ENCODE measurements at regions not wholly inside any gene's neighbourhood (a gene's known extent, or its start where the extent isn't known, plus 50 kb on each side); places are given as distances from the start of the nearest gene placed in this dataset.

DNA sequence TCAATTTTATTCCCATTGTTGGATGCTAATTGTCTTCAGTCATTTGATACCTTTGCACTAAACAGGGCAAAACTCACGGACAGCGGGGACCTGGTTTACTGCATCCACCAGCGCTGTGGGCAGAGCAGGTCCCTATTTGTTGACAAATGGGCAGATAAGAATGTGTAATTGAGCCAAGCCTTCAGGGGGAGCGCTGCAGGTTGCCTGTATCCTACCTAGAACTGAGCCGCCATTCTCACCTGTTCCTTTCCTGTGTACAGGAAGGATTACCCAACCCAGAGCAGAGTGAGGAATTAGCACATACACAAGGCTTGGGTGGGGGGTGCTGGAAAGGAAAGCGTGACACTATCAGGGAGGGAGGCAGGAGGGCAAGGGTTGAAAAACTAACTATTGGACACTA is 89.1 kb upstream of the FOXA2 start:
- intact Hi-C loops (cut with micrococcal nuclease): no loop called here

DNA sequence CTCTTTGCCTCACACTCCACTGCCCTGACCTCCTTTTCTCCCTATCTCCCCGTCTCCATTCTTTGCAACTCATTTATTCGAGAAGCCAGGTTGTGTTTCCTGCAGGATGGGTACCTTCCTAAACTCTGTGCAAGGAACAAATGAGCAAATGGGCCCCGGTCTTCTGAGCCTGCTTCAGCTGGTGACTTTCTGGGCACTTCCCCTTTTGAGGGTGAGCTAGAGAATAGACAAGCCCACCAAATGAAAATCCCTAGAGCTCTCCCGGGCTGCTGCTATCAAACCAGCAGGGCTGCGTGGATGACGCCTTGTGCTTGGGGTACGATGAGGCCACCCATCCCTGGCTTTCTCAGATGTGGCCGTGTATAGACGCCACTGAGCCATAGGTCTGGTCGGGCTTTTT is 91.0 kb upstream of the FOXA2 start:
- ChIA-PET CTCF (interaction anchor here (1.0 kb wide), 1 partner anchor 16 kb away, joined by 5 read pairs; no protein-coding TSS in a partner anchor), POLR2A (no interaction called here)
- H3K9me1 ChIP-seq (replicated peaks; ENCODE audit: control insufficient read depth, extremely low read depth, insufficient read depth, low read length): no peaks in the 10 kb centered on the region
- no peak overlapping the region for H3K9ac ChIP-seq (replicated peaks; ENCODE audit: extremely low read depth, insufficient read depth, low read length)
- BruUV-seq (replicated peaks): no TSS peak
- dilution Hi-C loops (cut with MboI; ENCODE audit: extremely low pct_ligation_motif_present, low sequenced_read_pairs) (loop anchor here (25.0 kb wide), 1 partner anchor 338 kb away; no protein-coding TSS in a partner anchor), intact Hi-C loops (cut with micrococcal nuclease) (no loop called here)
- H2AFZ ChIP-seq (ENCODE audit: low read depth, low read length): no peak overlapping the region
- H3K27me3 ChIP-seq (ENCODE audit: control insufficient read depth in 2 of 2, insufficient read depth in 2 of 2, low read length in 2 of 2): peaks cover 3 to 7% of the 10 kb centered on the region in 2 experiments
- H3K4me2 ChIP-seq (ENCODE audit: insufficient read depth, low read length): no peak overlapping the region
- H3K79me2 ChIP-seq (ENCODE audit: control insufficient read depth, insufficient read depth, low read length): no peaks in the 10 kb centered on the region
- H3K36me3 ChIP-seq (ENCODE audit: control insufficient read depth in 2 of 2, extremely low read depth in 1 of 2, insufficient read depth in 2 of 2, low read length in 2 of 2): no peaks in the 10 kb centered on the region
- FAIRE-seq (no peak), DNase-seq (ENCODE audit: low read depth, low spot score) (no peak)
- H3K4me1 ChIP-seq (ENCODE audit: control insufficient read depth, extremely low read depth, insufficient read depth, low read length): no peaks in the 10 kb centered on the region
- TF ChIP-seq GATA2 (IDR thresholded peaks at IDR 0.05; ENCODE audit: insufficient read depth, insufficient read length, low read depth, low read length): no peak
- TF ChIP-seq MAX (IDR thresholded peaks at IDR 0.05; ENCODE audit: insufficient read depth, insufficient read length): no peak
- TF ChIP-seq, protein P1, sequence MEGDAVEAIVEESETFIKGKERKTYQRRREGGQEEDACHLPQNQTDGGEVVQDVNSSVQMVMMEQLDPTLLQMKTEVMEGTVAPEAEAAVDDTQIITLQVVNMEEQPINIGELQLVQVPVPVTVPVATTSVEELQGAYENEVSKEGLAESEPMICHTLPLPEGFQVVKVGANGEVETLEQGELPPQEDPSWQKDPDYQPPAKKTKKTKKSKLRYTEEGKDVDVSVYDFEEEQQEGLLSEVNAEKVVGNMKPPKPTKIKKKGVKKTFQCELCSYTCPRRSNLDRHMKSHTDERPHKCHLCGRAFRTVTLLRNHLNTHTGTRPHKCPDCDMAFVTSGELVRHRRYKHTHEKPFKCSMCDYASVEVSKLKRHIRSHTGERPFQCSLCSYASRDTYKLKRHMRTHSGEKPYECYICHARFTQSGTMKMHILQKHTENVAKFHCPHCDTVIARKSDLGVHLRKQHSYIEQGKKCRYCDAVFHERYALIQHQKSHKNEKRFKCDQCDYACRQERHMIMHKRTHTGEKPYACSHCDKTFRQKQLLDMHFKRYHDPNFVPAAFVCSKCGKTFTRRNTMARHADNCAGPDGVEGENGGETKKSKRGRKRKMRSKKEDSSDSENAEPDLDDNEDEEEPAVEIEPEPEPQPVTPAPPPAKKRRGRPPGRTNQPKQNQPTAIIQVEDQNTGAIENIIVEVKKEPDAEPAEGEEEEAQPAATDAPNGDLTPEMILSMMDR (IDR thresholded peaks at IDR 0.05; ENCODE audit: extremely low read depth in 1 of 2, insufficient read depth in 1 of 2, low read depth in 1 of 2, low read length in 2 of 2): no peak
- TF ChIP-seq POLR2AphosphoS5 (IDR thresholded peaks at IDR 0.05; ENCODE audit: insufficient read depth, low read depth, low read length): no peak
- no peak for TF ChIP-seq MYC (IDR thresholded peaks at IDR 0.05; ENCODE audit: low read depth, low read length)
- TF ChIP-seq EZH2 (IDR thresholded peaks at IDR 0.05; ENCODE audit: borderline replicate concordance, low read depth, low read length, severe bottlenecking): no peak
- no peaks in the 10 kb centered on the region for H4K20me1 ChIP-seq (replicated peaks; ENCODE audit: control insufficient read depth, extremely low read depth, insufficient read depth, low read length)
- H3K4me3 ChIP-seq (replicated peaks in 1 of 3; ENCODE audit: insufficient read depth in 1 of 3, low read depth in 1 of 3, low read length in 3 of 3): no peak overlapping the region
- H3K27ac ChIP-seq (ENCODE audit: insufficient read depth, low read depth, low read length): no peak overlapping the region
- H3K9me3 ChIP-seq (replicated peaks; ENCODE audit: control insufficient read depth, insufficient read depth, low read length): no peaks in the 10 kb centered on the region

More for the DNA sequence above, 89.1 kb upstream of the FOXA2 start:
- no peaks in the 10 kb centered on the region for H3K27me3 ChIP-seq (ENCODE audit: control insufficient read depth in 2 of 2, insufficient read depth in 2 of 2, low read length in 2 of 2)
- no peaks in the 10 kb centered on the region for H4K20me1 ChIP-seq (replicated peaks; ENCODE audit: control insufficient read depth, extremely low read depth, insufficient read depth, low read length)
- dilution Hi-C loops (cut with MboI; ENCODE audit: extremely low pct_ligation_motif_present, low sequenced_read_pairs): no loop called here
- BruUV-seq (replicated peaks): no TSS peak
- no peak overlapping the region for H3K4me3 ChIP-seq (replicated peaks in 1 of 3; ENCODE audit: insufficient read depth in 1 of 3, low read depth in 1 of 3, low read length in 3 of 3)
- CTCF ChIA-PET: no interaction called here
- FAIRE-seq (no peak), DNase-seq (ENCODE audit: low read depth, low spot score) (no peak)
- no peaks in the 10 kb centered on the region for H3K9me3 ChIP-seq (replicated peaks; ENCODE audit: control insufficient read depth, insufficient read depth, low read length)
- H3K4me2 ChIP-seq (ENCODE audit: insufficient read depth, low read length): no peak overlapping the region
- H3K9me1 ChIP-seq (replicated peaks; ENCODE audit: control insufficient read depth, extremely low read depth, insufficient read depth, low read length): no peaks in the 10 kb centered on the region
- no peak overlapping the region for H3K9ac ChIP-seq (replicated peaks; ENCODE audit: extremely low read depth, insufficient read depth, low read length)
- H2AFZ ChIP-seq (ENCODE audit: low read depth, low read length): no peak overlapping the region
- no peaks in the 10 kb centered on the region for H3K4me1 ChIP-seq (ENCODE audit: control insufficient read depth, extremely low read depth, insufficient read depth, low read length)
- H3K36me3 ChIP-seq (ENCODE audit: control insufficient read depth in 2 of 2, extremely low read depth in 1 of 2, insufficient read depth in 2 of 2, low read length in 2 of 2): no peaks in the 10 kb centered on the region
- POLR2A ChIA-PET: no interaction called here
- no peak overlapping the region for H3K27ac ChIP-seq (ENCODE audit: insufficient read depth, low read depth, low read length)
- no peak for TF ChIP-seq FOS (IDR thresholded peaks at IDR 0.05; ENCODE audit: borderline replicate concordance, insufficient read depth, low read length)
- no peak for TF ChIP-seq MYC (IDR thresholded peaks at IDR 0.05; ENCODE audit: low read depth, low read length)
- TF ChIP-seq POLR2AphosphoS5 (IDR thresholded peaks at IDR 0.05; ENCODE audit: insufficient read depth, low read depth, low read length): no peak
- H3K79me2 ChIP-seq (ENCODE audit: control insufficient read depth, insufficient read depth, low read length): no peaks in the 10 kb centered on the region

Data from endothelial cell of umbilical vein (primary cell).